Smooth muscle cell (in vitro differentiated cells): ENCODE measurements at regions not wholly inside any gene's neighbourhood (a gene's known extent, or its start where the extent isn't known, plus 50 kb on each side); places are given as distances from the start of the nearest gene placed in this dataset.

Source experiments
- DNase-seq: peaks from one replicate; lab custom pipeline; 2025; ENCODE audit not compliant: unreplicated experiment; lab: John Stamatoyannopoulos, UW
- H2AFZ ChIP-seq: fragments of 200-600 bp; sonication (generic); 2 replicates; pipeline ENCODE4 v1.6.0; 2016; ENCODE audit warnings: antibody characterized with exemption, low read depth, mild to moderate bottlenecking
- H3F3A ChIP-seq: fragments of 200-600 bp; sonication (generic); 2 replicates; pipeline ENCODE4 v1.6.0; 2017; ENCODE audit warnings: antibody characterized with exemption, low read depth
- H3K27ac ChIP-seq: fragments of 200-600 bp; sonication (generic); 2 replicates; pipeline ENCODE4 v1.5.1; 2016; ENCODE audit warnings: low read depth, mild to moderate bottlenecking
- H3K27me3 ChIP-seq: fragments of 200-600 bp; sonication (generic); 2 replicates; pipeline ENCODE4 v1.6.1; 2016; ENCODE audit warnings: low read depth, mild to moderate bottlenecking
- H3K36me3 ChIP-seq: fragments of 200-600 bp; sonication (generic); 2 replicates; pipeline ENCODE4 v1.5.1; 2016; ENCODE audit warnings: low read depth
- H3K4me1 ChIP-seq: fragments of 200-600 bp; sonication (generic); 2 replicates; pipeline ENCODE4 v1.5.1; 2016; ENCODE audit warnings: low read depth
- H3K4me2 ChIP-seq: fragments of 200-600 bp; sonication (generic); 2 replicates; pipeline ENCODE4 v1.6.0; 2016; ENCODE audit warnings: mild to moderate bottlenecking
- H3K4me3 ChIP-seq: fragments of 200-600 bp; sonication (generic); 2 replicates; pipeline ENCODE4 v1.5.1; 2016; ENCODE audit warnings: mild to moderate bottlenecking
- H3K79me2 ChIP-seq: fragments of 200-600 bp; sonication (generic); 2 replicates; pipeline ENCODE4 v1.6.0; 2016; ENCODE audit warnings: low read depth, mild to moderate bottlenecking
- H3K9ac ChIP-seq: fragments of 200-600 bp; sonication (generic); 2 replicates; pipeline ENCODE4 v1.6.0; 2016; ENCODE audit warnings: low read depth
- H3K9me3 ChIP-seq: fragments of 200-600 bp; sonication (generic); replicated peaks from 2 replicates; pipeline ENCODE4 v1.5.1; 2016; ENCODE audit warnings: low read depth
- H4K20me1 ChIP-seq: fragments of 200-600 bp; sonication (generic); 2 replicates; pipeline ENCODE4 v1.6.0; 2016; ENCODE audit warnings: low read depth
- CTCF ChIP-seq: fragments of 200-600 bp; sonication (generic); IDR thresholded peaks from 2 replicates; pipeline ENCODE4 v1.5.1; 2017; ENCODE audit warnings: borderline replicate concordance, mild to moderate bottlenecking, antibody characterized with exemption; ENCODE audit not compliant: insufficient read depth, poor library complexity, severe bottlenecking
- WGBS: methylation state at CpG from one replicate; pipeline ENCODE4 v1.1.7; 2016; ENCODE audit warnings: low lambda C conversion rate; 5-methylcytosine and 5-hydroxymethylcytosine counted together

DNA sequence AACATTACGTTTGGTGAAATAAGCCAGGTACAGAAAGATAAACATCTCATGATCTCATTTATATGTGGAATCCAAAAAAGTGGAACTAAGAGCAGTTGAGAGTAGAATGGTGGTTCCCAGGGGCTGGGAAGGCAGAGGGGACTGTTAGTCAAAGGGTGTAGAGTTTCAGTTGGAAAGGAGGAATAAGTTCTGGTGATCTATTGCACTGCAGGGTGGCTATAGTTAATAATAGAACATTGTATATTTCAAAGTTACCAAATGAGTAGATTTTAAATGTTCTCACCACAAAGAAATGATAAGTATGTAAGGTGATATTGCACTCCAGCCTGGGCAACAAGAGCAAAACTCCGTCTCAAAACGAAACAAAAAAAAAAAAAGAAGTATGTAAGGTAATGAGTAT is 260.1 kb upstream of the RAB6C start:
- Histone ChIP-seq H4K20me1 (no peaks in the 10 kb centered on the region), H3K27me3 (no peaks in the 10 kb centered on the region), H3K27ac (no peak overlapping the region), H2AFZ (no peak overlapping the region), H3K9ac (no peak overlapping the region), H3K79me2 (no peaks in the 10 kb centered on the region), H3K4me1 (no peaks in the 10 kb centered on the region), H3K9me3 (no peaks in the 10 kb centered on the region), H3K36me3 (no peaks in the 10 kb centered on the region), H3F3A (no peaks in the 10 kb centered on the region), H3K4me2 (no peak overlapping the region), H3K4me3 (no peak overlapping the region)
- no peak for TF ChIP-seq CTCF
- no peak for DNase-seq
- 82% methylated on average over 3 of the region's 3 CpGs for WGBS

- WGBS: 93% methylated on average over 6 of the region's 6 CpGs
- TF ChIP-seq CTCF: no peak
- no peak overlapping the region for H3K4me3 ChIP-seq
Observed at GRCh38 chr2:129720360-129720759, 259.1 kb upstream of the RAB6C start.

DNA sequence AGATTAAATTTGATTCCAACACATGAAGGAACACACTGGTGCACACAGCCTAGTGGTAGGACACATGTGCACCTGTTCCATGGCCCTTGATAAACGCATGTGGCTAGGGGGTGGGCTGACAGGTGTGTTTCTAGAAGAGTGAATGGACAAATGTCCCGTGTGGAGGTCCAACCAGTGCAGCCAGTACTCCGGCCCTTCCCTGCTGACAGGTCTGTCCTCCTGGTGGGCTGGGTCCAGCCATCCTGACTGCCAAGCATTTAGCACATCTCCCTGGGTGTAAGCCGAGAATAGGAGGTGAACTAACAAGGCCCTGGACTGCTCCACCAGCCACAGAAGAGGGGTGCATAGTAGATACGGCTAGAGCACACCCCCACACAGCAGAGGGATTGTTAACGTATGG is 258.7 kb upstream of the RAB6C start:
- Histone ChIP-seq H3F3A (no peaks in the 10 kb centered on the region), H3K4me1 (no peaks in the 10 kb centered on the region), H3K36me3 (no peaks in the 10 kb centered on the region), H3K4me2 (no peak overlapping the region), H2AFZ (no peak overlapping the region), H3K79me2 (no peaks in the 10 kb centered on the region), H4K20me1 (no peaks in the 10 kb centered on the region), H3K9ac (no peak overlapping the region), H3K4me3 (no peak overlapping the region), H3K27ac (no peak overlapping the region), H3K9me3 (no peaks in the 10 kb centered on the region), H3K27me3 (no peaks in the 10 kb centered on the region)
- WGBS: 90% methylated on average over 6 of the region's 6 CpGs
- no peak for TF ChIP-seq CTCF
- no peak for DNase-seq

More at GRCh38 chr2:129720360-129720759, 259.1 kb upstream of the RAB6C start:
- Histone ChIP-seq H3K9me3 (no peaks in the 10 kb centered on the region), H3K4me2 (no peak overlapping the region), H3K9ac (no peak overlapping the region), H3K4me1 (no peaks in the 10 kb centered on the region), H3K27ac (no peak overlapping the region), H3F3A (no peaks in the 10 kb centered on the region), H3K79me2 (no peaks in the 10 kb centered on the region), H3K36me3 (no peaks in the 10 kb centered on the region), H2AFZ (no peak overlapping the region), H4K20me1 (no peaks in the 10 kb centered on the region), H3K27me3 (no peaks in the 10 kb centered on the region)
- no peak for DNase-seq

DNA sequence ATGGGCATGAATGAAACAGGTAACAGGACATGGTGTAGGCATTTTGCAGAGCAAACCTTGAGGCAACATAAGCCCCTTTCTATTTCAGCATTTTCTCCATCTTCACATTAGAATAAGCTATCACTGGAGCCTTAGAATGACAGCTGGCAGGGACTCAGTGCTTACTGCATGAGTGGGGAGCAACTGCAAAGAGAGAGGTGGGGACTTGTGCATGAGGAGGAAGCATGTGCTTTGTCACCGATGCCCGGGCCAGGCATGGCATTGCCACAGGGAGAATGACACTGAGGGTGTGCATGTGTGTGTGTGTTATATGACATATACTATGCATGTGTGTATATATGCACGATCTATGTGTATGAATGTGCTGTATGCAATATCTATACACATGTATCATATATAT is 258.2 kb upstream of the RAB6C start:
- no peaks in the 10 kb centered on the region for H3F3A ChIP-seq
- no peak for DNase-seq
- H3K9ac ChIP-seq: no peak overlapping the region
- no peak overlapping the region for H2AFZ ChIP-seq
- H3K79me2 ChIP-seq: no peaks in the 10 kb centered on the region
- H3K27me3 ChIP-seq: no peaks in the 10 kb centered on the region
- TF ChIP-seq CTCF: no peak
- 84% methylated on average over 3 of the region's 3 CpGs for WGBS
- H3K9me3 ChIP-seq: no peaks in the 10 kb centered on the region
- no peak overlapping the region for H3K27ac ChIP-seq
- H3K4me3 ChIP-seq: no peak overlapping the region
- no peaks in the 10 kb centered on the region for H4K20me1 ChIP-seq
- no peaks in the 10 kb centered on the region for H3K4me1 ChIP-seq
- no peaks in the 10 kb centered on the region for H3K36me3 ChIP-seq
- no peak overlapping the region for H3K4me2 ChIP-seq
